GM18870 (cell line): ENCODE measurements at regions not wholly inside any gene's neighbourhood (a gene's known extent, or its start where the extent isn't known, plus 50 kb on each side); places are given as distances from the start of the nearest gene placed in this dataset.
"Not testable (repeated sequence)": the region's sequence is repeated elsewhere in the genome, so short reads cannot be mapped to it uniquely, and the experiment has no call there.

Experiments used
- ATAC-seq: cut with Tn5 transposase; IDR thresholded peaks from one replicate; pipeline ENCODE4 v1.9.1; 2021; ENCODE audit warnings: moderate library complexity; ENCODE audit not compliant: unreplicated experiment

DNA sequence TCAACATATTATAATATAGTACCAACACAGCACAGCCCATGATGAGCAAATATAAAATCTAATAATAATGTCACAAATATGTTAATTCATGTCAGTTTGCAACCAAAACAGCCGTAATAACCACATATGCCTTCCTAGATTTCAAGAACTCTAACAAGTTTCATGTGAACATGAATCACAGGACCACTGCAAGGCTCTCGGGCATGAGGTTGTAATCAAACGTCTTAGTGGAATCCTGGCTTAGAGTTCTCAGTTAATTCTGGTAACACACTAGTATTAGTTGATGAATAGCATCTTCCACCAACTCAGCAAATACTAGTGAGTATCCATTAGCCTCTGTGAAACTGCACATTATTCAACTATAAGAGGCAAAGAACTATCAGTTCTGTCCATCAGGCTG lies 379.3 kb upstream of the TENM3 start:
- ATAC-seq: no peak

DNA sequence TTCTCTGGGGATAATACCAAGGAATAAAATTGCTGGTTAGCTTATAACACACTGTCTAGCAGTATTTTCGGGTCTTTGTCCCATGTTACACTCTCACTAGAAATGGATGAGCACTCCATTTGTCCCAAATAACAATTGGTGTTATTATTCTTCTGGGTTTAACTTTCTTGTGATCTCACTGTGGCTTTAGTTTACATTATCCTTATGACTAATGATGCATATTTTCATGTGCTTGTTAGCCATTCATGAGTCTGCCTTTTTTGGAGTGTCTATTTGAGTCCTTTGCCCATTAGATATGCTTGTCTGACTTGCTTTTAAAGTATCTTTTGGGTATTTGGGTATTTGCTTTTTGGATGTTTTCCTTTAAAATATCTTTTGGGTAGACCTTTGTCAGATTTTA lies 372.9 kb upstream of the TENM3 start:
- no peak for ATAC-seq

DNA sequence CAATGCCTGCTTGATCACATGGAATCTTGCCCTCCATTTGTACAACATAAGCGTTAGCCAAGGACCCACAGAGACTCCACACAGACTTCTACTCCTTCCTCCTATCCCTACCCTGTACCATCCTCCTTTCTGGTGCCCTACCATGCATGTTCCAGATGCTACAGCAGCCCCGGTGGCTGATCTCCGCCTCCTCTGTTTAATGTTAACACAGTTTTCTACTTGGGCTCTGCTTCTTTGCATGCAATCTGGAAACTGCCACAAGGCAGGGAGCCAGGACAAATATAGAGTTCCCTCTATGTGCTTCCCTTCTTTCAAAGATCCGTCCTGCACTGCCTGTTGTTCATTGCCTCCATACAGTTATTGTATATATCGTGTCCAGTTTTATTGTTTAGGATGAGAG lies 368.6 kb upstream of the TENM3 start:
- no peak for ATAC-seq

DNA sequence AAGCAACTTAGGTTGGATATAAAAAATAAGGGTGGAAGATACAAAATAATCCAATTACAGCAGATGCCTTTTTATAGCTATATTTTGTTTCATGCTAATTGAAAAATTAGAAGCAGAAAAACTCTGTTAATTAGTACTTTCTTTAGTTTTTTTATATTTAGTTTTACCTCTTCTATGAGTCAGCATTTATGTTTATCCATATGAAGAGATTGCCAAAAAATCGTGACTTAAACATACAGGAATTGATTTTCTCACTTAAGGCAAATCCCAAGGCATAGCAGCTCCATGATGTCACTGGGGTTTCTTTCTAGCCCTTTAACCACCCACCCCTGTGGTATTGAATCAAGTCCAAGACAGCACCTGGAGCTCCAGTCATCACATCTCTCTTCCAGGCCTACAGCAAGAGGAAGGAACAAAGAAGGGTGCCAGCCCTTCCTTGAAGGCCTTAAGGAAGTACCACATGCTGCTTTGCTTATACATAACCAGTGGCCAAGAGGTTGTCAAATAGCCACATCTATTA lies 365.8 kb upstream of the TENM3 start:
- no peak for ATAC-seq

DNA sequence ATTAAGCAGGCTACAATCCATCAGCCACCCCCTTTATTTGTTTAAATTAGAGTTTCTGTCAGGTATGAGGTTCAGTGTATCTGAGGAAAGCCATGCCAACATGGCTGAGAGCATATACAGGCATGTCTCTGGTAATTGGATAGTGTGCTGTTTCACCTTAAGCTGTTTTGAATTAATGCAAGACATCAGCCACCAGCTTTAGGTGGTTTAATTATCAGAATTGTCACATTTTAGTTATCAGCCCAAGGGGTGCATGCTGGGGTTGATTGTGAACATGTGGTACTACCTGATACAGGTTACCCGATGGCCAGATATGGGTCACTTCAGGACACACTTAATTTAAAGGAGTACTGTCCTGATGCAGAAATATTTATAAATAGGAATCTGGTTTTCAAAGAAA lies 353.2 kb upstream of the TENM3 start:
- no peak for ATAC-seq

DNA sequence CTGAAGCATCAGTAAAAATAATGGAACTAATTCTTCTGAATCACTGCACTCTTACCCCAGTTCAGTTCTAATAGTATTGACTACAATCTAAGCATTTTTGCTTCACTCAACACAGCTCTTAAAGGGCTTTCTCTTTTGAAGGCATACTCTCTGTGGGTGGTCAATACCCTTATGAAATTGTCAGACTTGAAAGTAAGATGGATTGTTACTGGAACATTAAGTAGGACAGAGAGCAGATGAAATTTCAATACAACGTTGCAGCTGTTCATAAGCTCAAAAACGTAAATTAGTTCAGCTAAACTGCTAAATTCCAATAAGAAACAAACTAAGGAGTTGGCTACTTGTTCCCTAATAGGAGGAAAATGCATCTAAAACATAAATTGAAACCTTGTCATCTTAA lies 352.3 kb upstream of the TENM3 start:
- no peak for ATAC-seq

DNA sequence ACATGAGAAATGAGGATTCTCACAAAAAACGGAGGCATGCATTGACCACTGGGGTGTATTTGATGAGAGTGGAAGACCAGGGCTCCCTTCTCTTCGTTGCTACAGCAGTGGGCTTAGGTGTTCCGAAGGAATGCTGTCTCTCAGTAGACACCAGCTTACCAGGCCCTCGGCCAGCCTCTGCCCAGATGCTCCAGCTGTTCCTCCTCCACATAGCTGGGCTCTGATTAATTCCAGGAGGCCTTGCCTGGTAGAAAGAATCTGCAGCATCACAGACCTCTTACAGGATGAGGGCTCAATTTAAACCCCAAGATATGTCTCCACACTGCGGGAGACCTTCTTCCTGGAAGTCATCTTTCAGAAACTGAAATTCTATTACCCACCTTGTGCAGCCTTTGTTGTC lies 346.6 kb upstream of the TENM3 start:
- ATAC-seq: no peak

DNA sequence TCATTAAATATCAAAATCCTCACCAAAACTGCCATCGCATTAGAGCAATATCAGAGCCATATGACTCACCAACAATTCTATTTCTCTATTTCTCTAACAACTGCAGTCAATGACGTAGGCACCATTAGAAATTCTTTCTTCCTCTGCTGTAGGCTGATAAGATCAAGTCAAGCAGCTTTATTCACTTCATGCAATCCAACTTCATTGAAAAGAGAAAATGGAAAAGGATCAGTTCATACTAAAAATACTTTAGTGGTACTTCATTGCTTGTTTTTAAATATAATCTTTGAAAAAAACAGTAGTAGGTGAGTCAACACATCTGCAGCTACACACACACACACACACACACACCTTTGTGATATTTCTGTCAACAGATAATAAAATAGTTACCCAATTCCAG lies 345.3 kb upstream of the TENM3 start:
- no peak for ATAC-seq

DNA sequence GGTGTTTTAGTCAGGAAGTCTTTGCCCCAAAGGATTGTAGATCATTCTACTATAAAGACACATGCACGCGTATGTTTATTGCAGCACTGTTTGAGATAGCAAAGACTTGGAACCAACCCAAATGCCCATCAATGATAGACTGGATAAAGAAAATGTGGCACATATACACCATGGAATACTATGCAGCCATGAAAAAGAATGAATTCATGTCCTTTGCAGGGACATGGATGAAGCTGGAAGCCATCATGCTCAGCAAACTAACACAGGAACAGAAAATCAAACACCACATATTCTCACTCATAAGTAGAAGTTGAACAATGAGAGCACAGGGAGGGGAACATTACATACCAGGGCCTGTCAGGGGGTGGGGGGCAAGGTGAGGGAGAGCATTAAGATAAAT lies 340.8 kb upstream of the TENM3 start:
- ATAC-seq: not testable (repeated sequence)

DNA sequence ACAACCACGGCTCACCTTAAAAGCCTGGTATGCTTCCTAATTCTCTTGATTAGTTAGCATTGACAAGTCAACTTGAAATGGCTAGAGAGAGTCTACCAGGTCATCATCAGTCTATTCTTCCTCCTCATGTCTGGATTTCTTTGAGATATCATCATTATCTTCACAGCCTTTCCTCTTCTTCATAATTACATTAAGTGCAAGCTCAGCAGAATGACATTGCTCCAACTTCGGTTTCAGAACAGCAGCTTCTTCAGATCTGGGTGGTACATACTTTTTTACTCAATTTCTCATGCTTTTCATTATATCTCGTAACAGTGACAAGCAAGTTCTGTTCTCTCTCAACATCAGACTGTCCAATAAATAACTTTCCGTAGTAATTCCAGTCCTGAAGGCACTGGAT lies 337.5 kb upstream of the TENM3 start:
- no peak for ATAC-seq

DNA sequence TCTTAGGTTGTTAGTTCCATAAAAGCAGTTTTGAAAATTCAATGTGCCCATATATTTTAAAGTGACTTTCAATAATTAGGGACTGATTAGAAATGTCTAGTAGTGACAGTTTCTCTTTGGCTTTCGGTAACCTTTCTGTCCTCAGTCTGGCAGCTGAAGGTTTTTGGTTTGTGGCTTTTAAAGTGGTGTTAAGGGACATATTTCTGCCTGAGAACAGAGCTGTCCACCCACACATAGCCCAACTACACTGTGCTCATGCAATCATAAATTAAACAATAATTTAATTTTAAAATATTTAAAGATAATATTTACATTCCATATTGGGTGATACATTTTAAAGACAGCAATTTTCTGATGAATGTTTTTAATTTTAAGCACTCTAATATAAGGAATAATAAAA lies 335.0 kb upstream of the TENM3 start:
- ATAC-seq: no peak

DNA sequence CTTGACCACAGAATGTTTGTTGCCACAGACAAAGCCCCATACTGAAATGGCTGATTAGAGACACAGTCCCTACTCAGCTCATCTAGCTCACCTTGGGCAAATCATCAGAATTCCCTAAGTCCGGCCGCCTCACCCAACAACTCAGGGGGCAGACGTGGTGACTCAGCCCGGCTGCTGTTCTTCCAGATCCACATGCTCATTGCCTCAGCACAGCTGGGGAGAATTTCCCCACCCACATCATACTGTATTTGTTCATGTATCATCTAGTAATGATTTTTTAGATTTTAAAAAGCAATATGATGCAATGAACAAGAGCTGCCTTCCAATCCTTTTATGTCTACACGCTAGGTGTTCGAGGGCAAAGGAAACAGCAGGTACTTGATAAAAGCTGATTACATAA lies 333.8 kb upstream of the TENM3 start:
- ATAC-seq: no peak

DNA sequence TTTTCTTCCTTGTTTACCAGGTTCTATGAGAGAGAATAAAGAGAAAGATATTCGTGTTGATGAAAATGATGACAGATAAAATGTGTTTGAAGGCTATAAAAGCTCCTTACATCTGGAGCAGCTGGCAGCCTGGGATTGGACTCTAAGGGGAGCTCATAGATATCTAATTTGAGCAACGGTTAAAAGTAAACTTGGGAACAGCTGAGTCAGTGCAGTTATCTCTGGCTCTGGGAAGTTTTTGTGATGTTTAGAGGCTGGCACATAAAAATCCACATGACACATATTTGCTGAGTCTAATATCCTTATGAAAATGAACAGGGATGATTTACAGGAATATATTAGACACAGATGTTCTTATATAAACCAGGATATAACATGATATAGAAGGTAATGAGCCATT lies 331.8 kb upstream of the TENM3 start:
- no peak for ATAC-seq

DNA sequence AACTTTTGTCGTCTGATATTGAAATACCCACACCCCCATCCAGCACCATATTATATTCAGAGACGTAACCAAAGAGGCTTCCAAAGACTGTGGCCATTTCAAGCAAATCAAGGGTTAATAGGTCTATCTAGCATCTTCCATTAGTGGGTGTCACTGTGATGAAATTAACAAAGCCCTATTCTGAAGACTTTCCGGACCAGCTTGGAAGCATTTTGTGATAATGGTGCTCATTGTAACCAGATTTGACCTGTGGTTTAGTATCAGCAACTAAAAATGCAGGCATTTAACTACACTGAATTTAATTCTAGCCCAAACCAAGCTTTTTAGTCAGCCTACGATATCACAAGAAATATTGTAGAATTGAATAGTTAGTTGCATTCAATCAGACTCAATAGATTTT lies 309.7 kb upstream of the TENM3 start:
- no peak for ATAC-seq

DNA sequence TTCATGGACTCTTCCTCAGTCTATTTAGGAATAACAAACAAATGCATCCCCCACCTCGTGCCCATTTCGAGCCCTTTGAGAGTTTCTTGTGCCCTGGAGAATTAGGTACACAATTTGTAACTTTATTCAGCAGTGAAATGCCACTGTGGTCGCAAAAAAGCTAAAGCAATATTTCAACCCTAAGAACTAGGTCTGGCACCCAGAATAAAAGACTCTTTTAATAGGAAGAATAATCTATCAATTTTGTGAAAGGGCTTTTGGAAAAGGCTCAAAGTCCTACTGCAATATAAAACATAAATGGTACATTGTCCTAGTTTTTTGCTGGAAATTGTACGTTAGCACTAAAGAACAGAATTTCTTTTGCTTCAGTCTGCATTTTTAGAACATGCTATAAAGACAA lies 304.6 kb upstream of the TENM3 start:
- no peak for ATAC-seq

DNA sequence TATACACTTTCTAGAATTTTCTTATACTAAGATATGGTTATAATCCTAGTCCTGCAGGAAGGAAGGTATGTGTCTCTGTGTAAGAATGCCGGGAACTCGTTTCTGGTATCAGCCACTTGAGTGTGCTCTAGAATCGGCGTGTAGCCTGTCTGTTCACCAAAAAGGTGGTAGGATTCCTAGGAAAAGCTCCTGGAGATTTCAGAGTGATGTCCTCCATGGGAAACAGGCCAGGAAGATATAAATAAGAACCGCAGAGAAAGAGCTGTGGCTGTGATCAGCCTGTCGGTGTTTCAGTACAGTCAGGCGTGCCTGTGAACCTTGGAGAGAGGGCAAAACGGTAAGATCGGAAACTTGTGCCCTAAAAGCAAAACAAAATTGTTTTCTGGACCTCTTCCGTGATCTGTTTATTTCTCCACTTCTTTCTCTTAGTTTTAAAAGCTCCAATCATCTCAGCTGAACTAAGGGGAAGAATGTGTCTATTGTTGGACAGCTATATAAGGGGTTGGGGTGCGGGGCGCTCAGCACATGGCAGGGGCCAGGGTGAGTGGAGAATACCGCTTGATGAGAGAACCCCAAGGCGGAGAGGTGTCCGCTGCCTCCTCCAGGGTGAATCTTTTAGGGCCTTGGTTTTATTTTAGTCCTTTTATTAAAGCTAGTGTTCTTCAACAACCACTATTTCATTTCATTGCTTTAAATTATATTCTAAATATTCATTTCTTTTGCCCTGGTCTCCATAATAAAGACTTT lies 303.8 kb upstream of the TENM3 start:
- no peak for ATAC-seq

DNA sequence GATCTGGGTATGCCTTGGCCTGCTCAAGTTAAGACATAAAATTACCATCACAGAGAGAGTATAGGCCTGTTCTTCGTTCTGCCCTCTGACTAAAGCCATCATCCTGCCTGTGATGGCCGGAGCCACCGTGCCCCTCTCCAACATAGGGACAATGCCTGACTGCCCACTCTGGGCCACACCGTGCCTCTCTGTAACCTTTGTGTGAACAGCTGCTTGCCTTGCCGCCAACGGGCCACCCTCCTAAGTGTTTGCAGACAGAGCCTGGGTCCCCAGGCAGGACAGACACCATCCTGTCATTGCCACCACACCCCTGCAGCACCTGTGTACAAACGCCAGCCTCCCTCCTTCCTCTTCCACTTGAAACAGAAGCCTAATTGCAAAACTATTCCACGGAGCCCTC lies 298.7 kb upstream of the TENM3 start:
- no peak for ATAC-seq

DNA sequence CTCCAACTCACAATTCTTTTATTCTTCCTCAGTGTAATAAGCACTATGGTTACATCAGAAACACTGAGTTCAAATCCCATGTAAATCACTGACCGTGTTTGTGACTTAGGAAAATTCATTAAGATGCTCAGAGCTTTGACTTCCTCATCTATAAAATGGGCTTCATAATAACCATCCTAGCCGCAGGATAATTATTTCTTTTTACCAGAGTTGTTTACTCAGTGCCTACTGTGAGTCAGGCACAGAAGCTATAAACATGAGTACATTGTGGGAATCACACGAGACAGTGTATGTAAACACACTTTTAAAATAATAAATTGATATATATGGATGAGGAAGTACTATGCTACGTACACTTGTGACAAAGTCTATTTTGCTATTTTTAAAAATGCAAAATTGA lies 296.3 kb upstream of the TENM3 start:
- ATAC-seq: no peak

DNA sequence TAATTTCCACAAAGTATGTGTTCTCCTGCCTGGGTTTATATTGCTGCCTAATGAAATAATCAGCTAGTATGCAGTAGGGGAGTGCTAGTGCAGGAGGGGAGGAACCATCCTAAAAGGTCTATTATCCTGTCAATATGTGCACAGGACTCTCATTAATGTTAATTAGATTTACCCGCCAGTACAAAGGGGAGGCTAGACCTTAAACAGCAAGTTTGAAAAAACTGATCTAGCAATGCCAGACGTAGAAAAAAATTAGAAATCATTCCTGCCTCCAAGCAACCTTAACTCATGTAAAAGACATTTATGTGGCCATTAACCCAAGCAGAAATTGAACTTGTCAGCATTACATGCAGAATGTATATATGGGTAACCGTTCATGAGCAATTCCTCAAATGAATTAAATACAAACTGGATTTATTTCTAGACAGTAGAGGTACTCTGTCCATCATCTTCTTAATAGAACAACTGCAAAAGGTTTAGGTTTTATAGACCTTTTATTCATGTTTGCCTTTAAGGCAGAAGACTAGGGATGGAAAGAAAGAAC lies 294.3 kb upstream of the TENM3 start:
- no peak for ATAC-seq

DNA sequence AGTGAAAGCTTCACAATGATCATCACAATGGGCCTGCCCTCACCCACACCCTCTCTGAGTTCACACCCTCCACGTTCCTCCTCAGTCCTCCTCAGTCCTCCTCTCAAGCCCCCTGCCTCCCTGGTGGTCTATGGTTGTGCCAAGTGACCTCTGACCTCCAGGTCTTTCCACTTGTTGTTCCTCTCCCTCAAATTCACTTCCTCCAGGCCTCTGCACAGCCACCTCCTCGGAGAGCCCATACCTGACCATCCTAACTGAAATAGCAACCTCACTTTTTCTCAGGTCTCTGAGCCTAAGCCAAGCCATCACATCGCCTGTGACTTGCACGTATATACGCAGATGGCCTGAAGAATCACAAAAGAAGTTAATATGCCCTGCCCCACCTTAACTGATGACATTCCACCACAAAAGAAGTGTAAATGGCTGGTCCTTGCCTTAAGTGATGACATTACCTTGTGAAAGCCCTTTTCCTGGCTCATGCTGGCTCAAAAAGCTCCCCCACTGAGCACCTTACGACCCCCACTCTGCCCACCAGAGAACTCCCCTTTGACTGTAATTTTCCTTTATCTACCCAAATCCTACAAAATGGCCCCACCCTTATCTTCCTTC lies 293.4 kb upstream of the TENM3 start:
- no peak for ATAC-seq

DNA sequence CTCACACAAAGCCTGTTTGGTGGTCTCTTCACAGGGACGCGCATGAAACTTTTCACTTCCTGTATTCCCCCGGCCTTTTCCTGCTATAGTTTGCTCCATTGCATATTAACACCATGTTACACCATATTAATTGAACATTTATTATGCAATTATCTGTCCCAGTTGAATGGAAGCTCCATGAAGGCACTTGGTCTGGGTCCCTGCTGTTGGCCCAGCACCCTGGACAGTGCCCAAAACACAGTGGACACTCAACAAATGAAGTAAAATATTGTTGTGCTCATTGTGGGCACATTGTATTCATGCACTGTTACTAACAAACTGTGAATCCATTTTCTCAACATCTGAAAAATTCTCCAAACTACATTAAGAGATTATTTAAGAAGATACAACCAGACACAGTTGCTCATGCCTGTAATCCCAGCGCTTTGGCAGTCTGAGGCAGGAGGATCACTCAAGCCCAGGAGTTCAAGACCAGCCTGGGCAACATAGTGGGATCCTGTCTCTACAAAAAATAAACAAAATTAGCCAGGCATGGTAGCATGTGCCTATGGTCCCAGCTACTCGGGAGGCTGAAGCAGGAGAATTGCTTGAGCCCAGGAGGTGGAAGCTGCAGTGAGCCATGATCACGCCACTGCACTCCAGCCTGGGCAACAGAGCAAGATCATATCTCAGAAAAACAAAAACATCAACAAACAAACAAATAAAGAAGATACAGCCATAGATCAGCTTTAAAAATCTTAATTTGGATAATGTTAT lies 292.7 kb upstream of the TENM3 start:
- no peak for ATAC-seq

DNA sequence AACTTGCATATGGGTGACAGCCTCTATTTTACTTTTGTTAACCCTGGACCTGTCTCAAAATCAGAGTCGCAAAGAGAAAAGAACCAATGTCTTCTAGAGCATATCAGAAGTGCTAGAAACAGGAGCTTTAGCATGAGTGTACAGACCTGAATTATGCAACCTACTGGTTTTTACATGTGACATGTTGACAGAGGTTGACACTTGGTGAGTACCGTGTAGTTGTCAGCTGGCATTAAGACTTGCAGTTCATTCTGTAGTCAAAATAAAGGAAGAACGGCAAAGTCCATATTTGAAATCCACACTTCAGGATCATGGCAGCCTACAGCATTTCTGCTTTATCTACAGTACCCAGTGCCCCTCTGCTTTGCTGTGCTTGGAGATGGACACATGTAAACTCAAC lies 291.9 kb upstream of the TENM3 start:
- no peak for ATAC-seq
